ENCODE measurements at regions not wholly inside any gene's neighbourhood (a gene's known extent, or its start where the extent isn't known, plus 50 kb on each side); places are given as distances from the start of the nearest gene placed in this dataset.
"Not testable (repeated sequence)": the region's sequence is repeated elsewhere in the genome, so short reads cannot be mapped to it uniquely, and the experiment has no call there.

GRCh38 chr3:164401923-164402322 is 676.4 kb downstream of the SI start:
- no peaks in the 10 kb centered on the region for H3K27me3 ChIP-seq (ENCODE audit: control insufficient read depth, insufficient read depth, low read length)
- no peak for TF ChIP-seq CTCF (IDR thresholded peaks at IDR 0.05; ENCODE audit: insufficient read depth, low read length, severe bottlenecking)
- DNase-seq (ENCODE audit: low read depth) (no peak), FAIRE-seq (no peak)
- H3K36me3 ChIP-seq (ENCODE audit: control insufficient read depth, insufficient read depth, low read length), result no peaks in the 10 kb centered on the region
- no peak overlapping the region for H3K4me3 ChIP-seq (ENCODE audit: low read depth, low read length)

- not testable (repeated sequence) for DNase-seq (ENCODE audit: low read depth); H3K4me3 ChIP-seq (ENCODE audit: low read depth, low read length); H3K27me3 ChIP-seq (ENCODE audit: control insufficient read depth, insufficient read depth, low read length); H3K36me3 ChIP-seq (ENCODE audit: control insufficient read depth, insufficient read depth, low read length); FAIRE-seq
Observed at GRCh38 chr3:164401440-164401839, 676.9 kb downstream of the SI start.

GRCh38 chr3:164397462-164397861 is 680.8 kb downstream of the SI start:
- no peak for TF ChIP-seq CTCF (IDR thresholded peaks at IDR 0.05; ENCODE audit: insufficient read depth, low read length, severe bottlenecking)
- no peak for FAIRE-seq

GRCh38 chr3:164393171-164393570 is 685.1 kb downstream of the SI start:
- Histone ChIP-seq H3K36me3 (ENCODE audit: control insufficient read depth, insufficient read depth, low read length) (no peaks in the 10 kb centered on the region), H3K4me3 (ENCODE audit: low read depth, low read length) (no peak overlapping the region), H3K27me3 (ENCODE audit: control insufficient read depth, insufficient read depth, low read length) (no peaks in the 10 kb centered on the region)
- FAIRE-seq (no peak), DNase-seq (ENCODE audit: low read depth) (no peak)
- no peak for TF ChIP-seq CTCF (IDR thresholded peaks at IDR 0.05; ENCODE audit: insufficient read depth, low read length, severe bottlenecking)

More at GRCh38 chr3:164397462-164397861, 680.8 kb downstream of the SI start:
- DNase-seq (ENCODE audit: low read depth), result no peak
- Histone ChIP-seq H3K4me3 (ENCODE audit: low read depth, low read length) (no peak overlapping the region), H3K36me3 (ENCODE audit: control insufficient read depth, insufficient read depth, low read length) (no peaks in the 10 kb centered on the region), H3K27me3 (ENCODE audit: control insufficient read depth, insufficient read depth, low read length) (no peaks in the 10 kb centered on the region)

- FAIRE-seq, result no peak
- TF ChIP-seq CTCF (IDR thresholded peaks at IDR 0.05; ENCODE audit: insufficient read depth, low read length, severe bottlenecking), result no peak
- no peak for DNase-seq (ENCODE audit: low read depth)
- Histone ChIP-seq H3K36me3 (ENCODE audit: control insufficient read depth, insufficient read depth, low read length) (no peaks in the 10 kb centered on the region), H3K27me3 (ENCODE audit: control insufficient read depth, insufficient read depth, low read length) (no peaks in the 10 kb centered on the region), H3K4me3 (ENCODE audit: low read depth, low read length) (no peak overlapping the region)
Observed at GRCh38 chr3:164390046-164390445, 688.2 kb downstream of the SI start.

- H3K27me3 ChIP-seq (ENCODE audit: control insufficient read depth, insufficient read depth, low read length), result no peaks in the 10 kb centered on the region
- FAIRE-seq, result no peak
- no peak for DNase-seq (ENCODE audit: low read depth)
- TF ChIP-seq CTCF (IDR thresholded peaks at IDR 0.05; ENCODE audit: insufficient read depth, low read length, severe bottlenecking), result no peak
- H3K36me3 ChIP-seq (ENCODE audit: control insufficient read depth, insufficient read depth, low read length), result no peaks in the 10 kb centered on the region
- H3K4me3 ChIP-seq (ENCODE audit: low read depth, low read length), result no peak overlapping the region
Observed at GRCh38 chr3:164387236-164387635, 691.1 kb downstream of the SI start.
